GM12865 (cell line): ENCODE measurements at regions not wholly inside any gene's neighbourhood (a gene's known extent, or its start where the extent isn't known, plus 50 kb on each side); places are given as distances from the start of the nearest gene placed in this dataset.

ENCODE experiments used
- DNase-seq: peaks from one replicate; pipeline ENCODE4 v3.0.0; 2010; ENCODE audit warnings: low read depth
- H3K4me3 ChIP-seq: 2 replicates; pipeline ENCODE4 v1.5.1; 2011; ENCODE audit warnings: mild to moderate bottlenecking, low read depth, low read length, control low read depth
- CTCF ChIP-seq: IDR thresholded peaks from 2 replicates; pipeline ENCODE4 v1.5.1; 2011; ENCODE audit warnings: low read length, control low read depth, low read depth, inconsistent platforms; ENCODE audit not compliant: insufficient read depth; ENCODE audit errors: missing control alignments

GRCh38 chr2:193350509-193350908, 1155.8 kb upstream of the TMEFF2 start:
- H3K4me3 ChIP-seq = no peak overlapping the region
- TF ChIP-seq CTCF = no peak
- no peak for DNase-seq

GRCh38 chr2:193349642-193350041, 1154.9 kb upstream of the TMEFF2 start:
- no peak for DNase-seq
- no peak for TF ChIP-seq CTCF

GRCh38 chr2:193348055-193348454, 1153.3 kb upstream of the TMEFF2 start:
- H3K4me3 ChIP-seq = no peak overlapping the region
- no peak for DNase-seq
- no peak for TF ChIP-seq CTCF

More at GRCh38 chr2:193349642-193350041, 1154.9 kb upstream of the TMEFF2 start:
- no peak overlapping the region for H3K4me3 ChIP-seq

GRCh38 chr2:193336781-193337180, 1142.0 kb upstream of the TMEFF2 start:
- no peak for TF ChIP-seq CTCF
- no peak overlapping the region for H3K4me3 ChIP-seq
- no peak for DNase-seq

- H3K4me3 ChIP-seq = no peak overlapping the region
- DNase-seq = no peak
- no peak for TF ChIP-seq CTCF
These were observed 1139.7 kb upstream of the TMEFF2 start for GRCh38 chr2:193334401-193334800.

GRCh38 chr2:193333539-193333938, 1138.8 kb upstream of the TMEFF2 start:
- no peak for DNase-seq
- TF ChIP-seq CTCF = no peak

GRCh38 chr2:193332941-193333340, 1138.2 kb upstream of the TMEFF2 start:
- DNase-seq = no peak
- no peak overlapping the region for H3K4me3 ChIP-seq
- TF ChIP-seq CTCF = no peak

More at GRCh38 chr2:193333539-193333938, 1138.8 kb upstream of the TMEFF2 start:
- H3K4me3 ChIP-seq = no peak overlapping the region
